ENCODE measurements at regions not wholly inside any gene's neighbourhood (a gene's known extent, or its start where the extent isn't known, plus 50 kb on each side); places are given as distances from the start of the nearest gene placed in this dataset.
"Not testable (repeated sequence)": the region's sequence is repeated elsewhere in the genome, so short reads cannot be mapped to it uniquely, and the experiment has no call there.

DNA sequence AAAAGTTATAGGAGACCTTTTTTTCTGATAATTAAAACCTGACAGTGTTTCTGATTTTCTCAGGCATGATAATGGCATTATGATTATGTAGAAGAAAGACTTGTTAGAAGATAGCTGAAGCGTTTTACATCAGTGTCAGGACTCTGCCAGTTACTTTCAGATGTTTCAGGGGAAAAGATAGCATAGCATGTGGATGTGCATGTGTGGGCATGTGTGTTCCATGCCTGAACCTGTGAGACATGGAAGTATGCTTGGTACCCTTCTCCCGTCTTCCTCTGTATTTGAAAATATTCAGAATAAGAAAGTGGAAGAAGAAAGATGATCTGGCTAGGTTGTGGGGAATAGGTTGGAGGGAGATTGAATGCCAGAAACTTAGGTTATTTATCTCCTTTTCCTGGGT, 113.1 kb upstream of the PCAT7 start:
- no peak overlapping the region for H3K4me3 ChIP-seq (ENCODE audit: low read depth, low read length)
- TF ChIP-seq POLR2A (IDR thresholded peaks at IDR 0.05; ENCODE audit: extremely low read depth, insufficient read length): no peak
- TF ChIP-seq, protein P1, sequence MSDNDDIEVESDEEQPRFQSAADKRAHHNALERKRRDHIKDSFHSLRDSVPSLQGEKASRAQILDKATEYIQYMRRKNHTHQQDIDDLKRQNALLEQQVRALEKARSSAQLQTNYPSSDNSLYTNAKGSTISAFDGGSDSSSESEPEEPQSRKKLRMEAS (IDR thresholded peaks at IDR 0.05; ENCODE audit: low read depth, low read length): no peak

DNA sequence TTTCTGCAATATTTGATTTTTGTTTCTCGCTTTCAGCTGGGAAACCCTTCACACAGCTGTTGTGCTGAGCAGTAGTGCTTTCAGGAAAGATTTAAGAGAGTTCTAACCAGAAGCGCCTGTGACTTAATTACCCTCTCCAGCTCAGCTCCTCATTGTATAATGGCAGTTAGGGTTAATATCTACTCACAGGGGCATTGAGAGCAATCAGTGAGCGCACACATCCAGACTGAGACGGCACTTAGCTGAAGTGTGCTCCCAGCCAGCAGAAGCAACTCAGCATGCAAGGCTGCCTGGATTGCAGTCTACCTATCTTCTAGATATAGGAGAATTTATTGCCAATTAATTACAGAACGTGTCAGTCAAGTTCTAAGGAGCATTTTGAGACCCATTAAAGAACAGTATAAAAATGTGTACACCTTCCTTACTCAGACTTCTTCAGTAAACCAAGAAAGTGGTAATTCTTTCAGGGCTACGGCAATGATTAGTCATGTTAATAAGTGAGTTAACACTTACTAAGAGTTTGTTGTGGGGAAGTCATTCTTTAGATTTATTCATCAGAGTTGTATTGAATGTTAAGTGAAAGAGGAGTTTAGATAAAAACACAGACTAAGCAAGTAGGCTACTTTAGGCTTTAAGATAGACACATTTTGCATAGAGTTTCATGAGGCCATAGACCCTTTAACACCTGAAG, 111.7 kb upstream of the PCAT7 start:
- no peak for DNase-seq (ENCODE audit: low read depth)
- H3K4me3 ChIP-seq (ENCODE audit: low read depth, low read length): no peak overlapping the region
- TF ChIP-seq, protein P2, sequence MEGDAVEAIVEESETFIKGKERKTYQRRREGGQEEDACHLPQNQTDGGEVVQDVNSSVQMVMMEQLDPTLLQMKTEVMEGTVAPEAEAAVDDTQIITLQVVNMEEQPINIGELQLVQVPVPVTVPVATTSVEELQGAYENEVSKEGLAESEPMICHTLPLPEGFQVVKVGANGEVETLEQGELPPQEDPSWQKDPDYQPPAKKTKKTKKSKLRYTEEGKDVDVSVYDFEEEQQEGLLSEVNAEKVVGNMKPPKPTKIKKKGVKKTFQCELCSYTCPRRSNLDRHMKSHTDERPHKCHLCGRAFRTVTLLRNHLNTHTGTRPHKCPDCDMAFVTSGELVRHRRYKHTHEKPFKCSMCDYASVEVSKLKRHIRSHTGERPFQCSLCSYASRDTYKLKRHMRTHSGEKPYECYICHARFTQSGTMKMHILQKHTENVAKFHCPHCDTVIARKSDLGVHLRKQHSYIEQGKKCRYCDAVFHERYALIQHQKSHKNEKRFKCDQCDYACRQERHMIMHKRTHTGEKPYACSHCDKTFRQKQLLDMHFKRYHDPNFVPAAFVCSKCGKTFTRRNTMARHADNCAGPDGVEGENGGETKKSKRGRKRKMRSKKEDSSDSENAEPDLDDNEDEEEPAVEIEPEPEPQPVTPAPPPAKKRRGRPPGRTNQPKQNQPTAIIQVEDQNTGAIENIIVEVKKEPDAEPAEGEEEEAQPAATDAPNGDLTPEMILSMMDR (IDR thresholded peaks at IDR 0.05; ENCODE audit: low read depth, low read length): no peak
- TF ChIP-seq MYC (IDR thresholded peaks at IDR 0.05; ENCODE audit: low read depth, low read length): no peak
- TF ChIP-seq POLR2A (IDR thresholded peaks at IDR 0.05; ENCODE audit: extremely low read depth, insufficient read length): no peak
- TF ChIP-seq, protein P1 (IDR thresholded peaks at IDR 0.05; ENCODE audit: low read depth, low read length): no peak

More for the DNA sequence above, 113.1 kb upstream of the PCAT7 start:
- no peak for DNase-seq (ENCODE audit: low read depth)

DNA sequence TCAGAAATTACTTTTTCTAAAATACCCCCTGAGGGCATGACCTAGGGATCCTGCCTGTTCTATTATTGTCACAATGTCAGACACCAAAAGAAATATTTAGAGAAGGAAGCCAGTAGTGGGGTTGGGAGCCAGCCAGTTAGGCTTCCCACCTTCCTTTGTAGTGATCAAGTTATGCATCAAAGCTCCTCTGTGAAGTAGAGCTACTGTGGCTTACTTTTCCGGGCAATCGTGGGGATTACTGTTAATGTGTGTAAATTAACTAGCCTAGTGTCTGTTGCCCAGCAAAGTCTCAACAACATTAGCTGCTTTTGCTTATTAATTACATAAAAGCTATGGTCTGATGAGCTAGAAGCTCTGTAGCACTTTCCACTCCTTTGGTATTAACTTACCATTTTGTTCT, 109.0 kb upstream of the PCAT7 start:
- DNase-seq (ENCODE audit: low read depth): no peak
- TF ChIP-seq, protein P1 (IDR thresholded peaks at IDR 0.05; ENCODE audit: low read depth, low read length): no peak
- no peak for TF ChIP-seq MYC (IDR thresholded peaks at IDR 0.05; ENCODE audit: low read depth, low read length)
- TF ChIP-seq, protein P2 (IDR thresholded peaks at IDR 0.05; ENCODE audit: low read depth, low read length): no peak
- no peak for TF ChIP-seq POLR2A (IDR thresholded peaks at IDR 0.05; ENCODE audit: extremely low read depth, insufficient read length)
- H3K4me3 ChIP-seq (ENCODE audit: low read depth, low read length): no peak overlapping the region

DNA sequence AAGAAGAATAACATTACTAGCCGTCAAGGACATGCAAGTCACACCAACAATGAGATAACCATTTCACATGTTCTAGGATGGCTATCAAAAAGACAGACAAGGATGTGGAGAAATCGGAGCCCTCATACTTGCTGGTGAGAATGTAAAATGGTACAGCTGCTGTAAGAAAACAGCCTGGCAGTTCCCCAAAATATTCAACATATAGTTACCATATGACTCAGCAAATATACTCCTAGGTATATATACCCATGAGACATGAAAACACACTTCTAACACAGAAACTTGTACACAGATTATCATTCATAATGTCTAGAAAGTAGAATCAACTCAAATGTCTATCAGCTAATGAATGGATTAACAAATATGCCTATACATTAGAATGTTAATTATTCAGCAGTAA, 105.4 kb upstream of the PCAT7 start:
- no peak for TF ChIP-seq POLR2A (IDR thresholded peaks at IDR 0.05; ENCODE audit: extremely low read depth, insufficient read length)
- TF ChIP-seq, protein P1 (IDR thresholded peaks at IDR 0.05; ENCODE audit: low read depth, low read length): no peak
- no peak for TF ChIP-seq MYC (IDR thresholded peaks at IDR 0.05; ENCODE audit: low read depth, low read length)
- TF ChIP-seq, protein P2 (IDR thresholded peaks at IDR 0.05; ENCODE audit: low read depth, low read length): no peak
- no peak for DNase-seq (ENCODE audit: low read depth)
- no peak overlapping the region for H3K4me3 ChIP-seq (ENCODE audit: low read depth, low read length)

DNA sequence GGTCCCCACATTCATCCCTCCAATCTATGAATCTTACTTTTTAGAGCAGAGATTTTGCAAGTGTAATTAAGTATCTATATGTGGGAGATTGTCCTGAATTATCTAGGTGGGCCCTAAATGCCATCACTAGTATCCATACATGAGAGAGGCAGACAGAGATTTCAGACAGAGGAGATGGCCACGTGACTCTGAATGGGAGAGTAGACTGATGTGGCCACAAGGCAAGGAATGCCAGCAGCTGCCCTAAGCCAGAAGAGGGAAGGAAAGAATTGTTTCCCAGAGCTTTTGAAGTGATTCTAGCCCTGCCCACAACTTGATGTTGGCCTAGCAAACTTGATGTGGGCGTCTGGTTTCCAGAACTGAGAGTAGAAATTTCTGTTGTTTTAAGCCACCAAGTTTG, 90.1 kb upstream of the PCAT7 start:
- DNase-seq (ENCODE audit: low read depth): no peak
- TF ChIP-seq POLR2A (IDR thresholded peaks at IDR 0.05; ENCODE audit: extremely low read depth, insufficient read length) (no peak), MYC (IDR thresholded peaks at IDR 0.05; ENCODE audit: low read depth, low read length) (no peak)
- TF ChIP-seq, protein P1 (IDR thresholded peaks at IDR 0.05; ENCODE audit: low read depth, low read length): no peak
- TF ChIP-seq, protein P2 (IDR thresholded peaks at IDR 0.05; ENCODE audit: low read depth, low read length): no peak
- no peak overlapping the region for H3K4me3 ChIP-seq (ENCODE audit: low read depth, low read length)

DNA sequence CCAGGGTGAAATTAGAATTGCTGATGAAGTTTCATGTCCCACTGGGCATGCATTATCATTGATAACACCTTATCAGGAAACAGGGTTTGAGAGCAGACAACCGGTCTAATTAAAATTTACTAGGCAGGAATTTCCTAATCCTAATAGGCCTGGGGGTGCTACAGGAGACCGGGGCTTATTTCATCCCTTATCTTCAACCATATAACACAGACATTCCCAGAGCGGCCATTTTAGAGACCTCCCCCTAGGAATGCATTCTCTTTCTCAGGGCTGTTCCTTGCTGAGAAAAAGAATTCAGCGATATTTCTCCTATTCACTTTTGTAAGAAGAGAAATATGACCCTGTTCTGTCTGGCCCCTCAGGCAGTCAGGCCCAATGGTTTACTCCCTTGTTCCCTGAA, 82.8 kb upstream of the PCAT7 start:
- not testable (repeated sequence) for DNase-seq (ENCODE audit: low read depth); H3K4me3 ChIP-seq (ENCODE audit: low read depth, low read length)

Measured in NB4 (cell line).